ENCODE measurements at regions not wholly inside any gene's neighbourhood (a gene's known extent, or its start where the extent isn't known, plus 50 kb on each side); places are given as distances from the start of the nearest gene placed in this dataset.

- no peak for ATAC-seq
- Histone ChIP-seq H3K9me3 (no peaks in the 10 kb centered on the region), H3K4me1 (no peaks in the 10 kb centered on the region), H3K4me3 (no peak overlapping the region), H3K36me3 (replicated peaks in 1 of 2; ENCODE audit: insufficient read depth in 1 of 2, low read depth in 2 of 2) (no peaks in the 10 kb centered on the region), H3K27ac (no peak overlapping the region), H3K27me3 (no peaks in the 10 kb centered on the region)
- intact Hi-C loops (cut with DNase I): no loop called here
- 52 to 63% methylated on average over 2 of the region's 2 CpGs for WGBS, 2 donors
- DNase-seq: no peak
- no peak for TF ChIP-seq POLR2A (IDR thresholded peaks at IDR 0.05)
- TF ChIP-seq, protein P1, sequence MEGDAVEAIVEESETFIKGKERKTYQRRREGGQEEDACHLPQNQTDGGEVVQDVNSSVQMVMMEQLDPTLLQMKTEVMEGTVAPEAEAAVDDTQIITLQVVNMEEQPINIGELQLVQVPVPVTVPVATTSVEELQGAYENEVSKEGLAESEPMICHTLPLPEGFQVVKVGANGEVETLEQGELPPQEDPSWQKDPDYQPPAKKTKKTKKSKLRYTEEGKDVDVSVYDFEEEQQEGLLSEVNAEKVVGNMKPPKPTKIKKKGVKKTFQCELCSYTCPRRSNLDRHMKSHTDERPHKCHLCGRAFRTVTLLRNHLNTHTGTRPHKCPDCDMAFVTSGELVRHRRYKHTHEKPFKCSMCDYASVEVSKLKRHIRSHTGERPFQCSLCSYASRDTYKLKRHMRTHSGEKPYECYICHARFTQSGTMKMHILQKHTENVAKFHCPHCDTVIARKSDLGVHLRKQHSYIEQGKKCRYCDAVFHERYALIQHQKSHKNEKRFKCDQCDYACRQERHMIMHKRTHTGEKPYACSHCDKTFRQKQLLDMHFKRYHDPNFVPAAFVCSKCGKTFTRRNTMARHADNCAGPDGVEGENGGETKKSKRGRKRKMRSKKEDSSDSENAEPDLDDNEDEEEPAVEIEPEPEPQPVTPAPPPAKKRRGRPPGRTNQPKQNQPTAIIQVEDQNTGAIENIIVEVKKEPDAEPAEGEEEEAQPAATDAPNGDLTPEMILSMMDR (IDR thresholded peaks at IDR 0.05): no peak
These were observed 153.9 kb upstream of the MIS18BP1 start for GRCh38 chr14:45406942-45407341.

GRCh38 chr14:45400950-45401640 is 148.1 kb upstream of the MIS18BP1 start:
- intact Hi-C loops (cut with DNase I): no loop called here
- Histone ChIP-seq H3K9me3 (no peaks in the 10 kb centered on the region), H3K4me3 (no peak overlapping the region), H3K36me3 (replicated peaks in 1 of 2; ENCODE audit: insufficient read depth in 1 of 2, low read depth in 2 of 2) (no peaks in the 10 kb centered on the region), H3K27ac (no peak overlapping the region), H3K4me1 (no peaks in the 10 kb centered on the region), H3K27me3 (no peaks in the 10 kb centered on the region)
- 31 to 35% methylated on average over 4 of the region's 4 CpGs for WGBS, 2 donors
- ATAC-seq (no peak), DNase-seq (no peak)
- TF ChIP-seq, protein P1 (IDR thresholded peaks at IDR 0.05): no peak
- TF ChIP-seq POLR2A (IDR thresholded peaks at IDR 0.05): no peak

GRCh38 chr14:45400509-45400908 is 147.5 kb upstream of the MIS18BP1 start:
- intact Hi-C loops (cut with DNase I): no loop called here

DNA sequence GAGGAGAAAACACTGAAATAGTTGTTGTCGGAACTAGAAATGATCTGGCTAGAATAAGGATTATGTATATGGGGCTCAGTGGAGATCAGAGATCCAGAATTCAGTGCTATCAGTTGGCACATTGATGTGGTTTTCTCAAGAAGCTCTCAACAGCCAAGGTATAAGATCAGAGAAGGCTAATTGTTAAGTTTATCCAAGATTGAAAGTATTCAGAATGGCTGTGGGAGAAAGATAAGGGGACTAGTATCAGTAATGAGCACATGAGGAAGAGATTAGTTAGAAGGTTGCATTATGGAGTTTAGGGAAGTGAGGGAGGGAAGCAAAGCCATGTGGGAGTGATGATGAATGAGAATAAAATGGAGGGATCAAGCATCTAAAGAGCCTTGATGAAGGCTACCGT is 128.1 kb upstream of the MIS18BP1 start:
- WGBS, 2 donors: 60 to 62% methylated on average over 2 of the region's 2 CpGs
- DNase-seq: no peak
- H3K4me1 ChIP-seq: no peaks in the 10 kb centered on the region
- H3K27me3 ChIP-seq: no peaks in the 10 kb centered on the region
- intact Hi-C loops (cut with DNase I): no loop called here
- ATAC-seq: no peak
- no peak overlapping the region for H3K4me3 ChIP-seq
- H3K27ac ChIP-seq: no peak overlapping the region
- no peaks in the 10 kb centered on the region for H3K9me3 ChIP-seq
- no peak for TF ChIP-seq POLR2A (IDR thresholded peaks at IDR 0.05)
- TF ChIP-seq, protein P1 (IDR thresholded peaks at IDR 0.05): no peak
- H3K36me3 ChIP-seq (replicated peaks in 1 of 2; ENCODE audit: insufficient read depth in 1 of 2, low read depth in 2 of 2): no peaks in the 10 kb centered on the region

More at GRCh38 chr14:45400509-45400908, 147.5 kb upstream of the MIS18BP1 start:
- ATAC-seq (no peak), DNase-seq (no peak)
- TF ChIP-seq POLR2A (IDR thresholded peaks at IDR 0.05): no peak
- 37% methylated on average over 1 of the region's 1 CpG for WGBS, 2 donors
- Histone ChIP-seq H3K27me3 (no peaks in the 10 kb centered on the region), H3K36me3 (replicated peaks in 1 of 2; ENCODE audit: insufficient read depth in 1 of 2, low read depth in 2 of 2) (no peaks in the 10 kb centered on the region), H3K4me3 (no peak overlapping the region), H3K27ac (no peak overlapping the region), H3K9me3 (no peaks in the 10 kb centered on the region), H3K4me1 (no peaks in the 10 kb centered on the region)

DNA sequence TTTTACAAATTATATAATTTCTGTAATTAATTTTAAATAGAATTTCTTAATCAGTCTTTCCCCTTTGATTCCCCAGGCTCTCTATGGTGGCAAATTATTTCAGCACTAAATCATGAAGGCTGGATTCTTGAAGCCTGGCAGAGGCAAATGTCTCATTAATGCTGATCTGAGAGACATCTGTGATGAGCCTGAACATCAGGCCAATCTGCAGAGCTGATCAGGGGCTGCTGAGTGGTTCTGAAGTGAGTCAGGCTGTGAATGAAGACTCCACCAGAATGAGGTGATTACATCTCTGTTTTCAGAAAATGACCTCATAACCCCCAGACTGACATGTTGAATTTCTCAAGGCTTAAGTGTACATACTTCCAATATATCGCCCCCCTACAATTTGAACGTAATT is 124.2 kb upstream of the MIS18BP1 start:
- H3K27me3 ChIP-seq: no peaks in the 10 kb centered on the region
- 72 to 75% methylated on average over 2 of the region's 2 CpGs for WGBS, 2 donors
- intact Hi-C loops (cut with DNase I): no loop called here
- no peaks in the 10 kb centered on the region for H3K36me3 ChIP-seq (replicated peaks in 1 of 2; ENCODE audit: insufficient read depth in 1 of 2, low read depth in 2 of 2)
- TF ChIP-seq, protein P1 (IDR thresholded peaks at IDR 0.05): no peak
- no peak for TF ChIP-seq POLR2A (IDR thresholded peaks at IDR 0.05)
- DNase-seq (no peak), ATAC-seq (no peak)
- H3K4me1 ChIP-seq: no peaks in the 10 kb centered on the region
- no peak overlapping the region for H3K4me3 ChIP-seq
- no peaks in the 10 kb centered on the region for H3K9me3 ChIP-seq
- no peak overlapping the region for H3K27ac ChIP-seq
